Mesenchymal stem cell (in vitro differentiated cells and primary cell): ENCODE measurements at regions not wholly inside any gene's neighbourhood (a gene's known extent, or its start where the extent isn't known, plus 50 kb on each side); places are given as distances from the start of the nearest gene placed in this dataset.

Experiments used
- DNase-seq: peaks from one replicate; pipeline ENCODE4 v3.0.0-alpha.2; 2013
- H2AFZ ChIP-seq: one replicate; pipeline ENCODE4 v1.6.1; 2013; ENCODE audit warnings: low read depth, mild to moderate bottlenecking, control low read depth, inconsistent platforms, low read length, moderate library complexity
- H2AK5ac ChIP-seq: 2 replicates; pipeline ENCODE4 v1.6.1; 2013; ENCODE audit warnings: low read length, moderate library complexity, mild to moderate bottlenecking, inconsistent platforms; ENCODE audit not compliant: severe bottlenecking
- H2BK120ac ChIP-seq: one replicate; pipeline ENCODE4 v1.6.1; 2013; ENCODE audit warnings: low read depth, mild to moderate bottlenecking, inconsistent platforms, low read length, moderate library complexity
- H2BK12ac ChIP-seq, 2 experiments: one replicate each; pipeline ENCODE4 v1.6.1; 2013; ENCODE audit warnings: inconsistent platforms in 2 of 2, low read length in 2 of 2, mild to moderate bottlenecking in 2 of 2, moderate library complexity in 2 of 2, control low read depth in 1 of 2
- H2BK15ac ChIP-seq: one replicate; pipeline ENCODE4 v1.6.1; 2013; ENCODE audit warnings: mild to moderate bottlenecking, low read depth, inconsistent platforms; ENCODE audit not compliant: poor library complexity, severe bottlenecking
- H2BK5ac ChIP-seq: 2 replicates; pipeline ENCODE4 v1.6.1; 2013; ENCODE audit warnings: low read depth, mild to moderate bottlenecking, low read length, control low read depth, inconsistent platforms; ENCODE audit not compliant: poor library complexity, severe bottlenecking
- H3K14ac ChIP-seq, 2 experiments: one replicate each; pipeline ENCODE4 v1.6.1; 2013; ENCODE audit warnings: inconsistent platforms in 2 of 2, low read length in 2 of 2, control low read depth in 1 of 2, mild to moderate bottlenecking in 1 of 2, moderate library complexity in 1 of 2
- H3K18ac ChIP-seq, 2 experiments: one replicate each; pipeline ENCODE4 v1.6.1; 2013; ENCODE audit warnings: inconsistent platforms in 2 of 2, low read length in 2 of 2, control low read depth in 1 of 2, low read depth in 1 of 2, mild to moderate bottlenecking in 1 of 2
- H3K23ac ChIP-seq, 2 experiments: one replicate each; pipeline ENCODE4 v1.6.1; 2013; ENCODE audit warnings: inconsistent platforms in 2 of 2, low read length in 2 of 2, mild to moderate bottlenecking in 2 of 2, moderate library complexity in 2 of 2, control low read depth in 1 of 2
- H3K27ac ChIP-seq: 2 replicates; pipeline ENCODE4 v1.5.1; 2013; ENCODE audit warnings: mild to moderate bottlenecking, moderate library complexity, low read length, control low read depth, inconsistent platforms; ENCODE audit not compliant: poor library complexity, severe bottlenecking
- H3K27me3 ChIP-seq, 2 experiments: 2 replicates each; pipeline versions ENCODE4 v1.6.1 to v1.7.0; 2013; ENCODE audit warnings: low read length in 2 of 2, mild to moderate bottlenecking in 2 of 2, moderate library complexity in 2 of 2, control low read depth in 1 of 2, inconsistent platforms in 1 of 2; ENCODE audit not compliant: control insufficient read depth in 1 of 2, insufficient read depth in 1 of 2
- H3K36me3 ChIP-seq, 2 experiments: 2 replicates each; pipeline versions ENCODE4 v1.6.1 to v1.7.0; 2013; ENCODE audit warnings: low read length in 2 of 2, control low read depth in 1 of 2, inconsistent platforms in 1 of 2, low read depth in 1 of 2, mild to moderate bottlenecking in 1 of 2; ENCODE audit not compliant: insufficient read depth in 2 of 2, control insufficient read depth in 1 of 2
- H3K4ac ChIP-seq, 2 experiments: one replicate each; pipeline ENCODE4 v1.6.1; 2013; ENCODE audit warnings: inconsistent platforms in 2 of 2, low read length in 2 of 2, mild to moderate bottlenecking in 2 of 2, moderate library complexity in 2 of 2, control low read depth in 1 of 2, low read depth in 1 of 2
- H3K4me1 ChIP-seq: 2 replicates; pipeline ENCODE4 v1.6.1; 2013; ENCODE audit warnings: low read depth, low read length, control low read depth; ENCODE audit not compliant: control insufficient read depth, insufficient read depth
- H3K4me2 ChIP-seq: 2 replicates; pipeline ENCODE4 v1.6.1; 2013; ENCODE audit warnings: low read length, mild to moderate bottlenecking, inconsistent platforms; ENCODE audit not compliant: poor library complexity, severe bottlenecking
- H3K4me3 ChIP-seq, 2 experiments: 2 replicates each; pipeline versions ENCODE4 v1.5.1 to v1.7.0; 2013; ENCODE audit warnings: low read length in 2 of 2, mild to moderate bottlenecking in 2 of 2, control low read depth in 1 of 2, low read depth in 1 of 2; ENCODE audit not compliant: insufficient read depth in 1 of 2
- H3K79me1 ChIP-seq: replicated peaks from 2 replicates; pipeline ENCODE4 v1.6.1; 2013; ENCODE audit warnings: mild to moderate bottlenecking, control low read depth, low read length, inconsistent platforms; ENCODE audit not compliant: poor library complexity, severe bottlenecking
- H3K9ac ChIP-seq: 2 replicates; pipeline ENCODE4 v1.7.0; 2013; ENCODE audit warnings: mild to moderate bottlenecking, low read length, moderate library complexity
- H3K9me3 ChIP-seq: 2 replicates; pipeline ENCODE4 v1.7.0; 2013; ENCODE audit warnings: mild to moderate bottlenecking, low read length; ENCODE audit not compliant: control insufficient read depth
- H4K8ac ChIP-seq: one replicate; pipeline ENCODE4 v1.6.1; 2013; ENCODE audit warnings: inconsistent platforms, mild to moderate bottlenecking, low read length, moderate library complexity
- H4K91ac ChIP-seq: one replicate; pipeline ENCODE4 v1.6.1; 2013; ENCODE audit warnings: mild to moderate bottlenecking, low read length, inconsistent platforms
- WGBS: methylation state at CpG from one replicate; pipeline ENCODE4 v1.1.7; 2013; ENCODE audit warnings: mixed read lengths; 5-methylcytosine and 5-hydroxymethylcytosine counted together

DNA sequence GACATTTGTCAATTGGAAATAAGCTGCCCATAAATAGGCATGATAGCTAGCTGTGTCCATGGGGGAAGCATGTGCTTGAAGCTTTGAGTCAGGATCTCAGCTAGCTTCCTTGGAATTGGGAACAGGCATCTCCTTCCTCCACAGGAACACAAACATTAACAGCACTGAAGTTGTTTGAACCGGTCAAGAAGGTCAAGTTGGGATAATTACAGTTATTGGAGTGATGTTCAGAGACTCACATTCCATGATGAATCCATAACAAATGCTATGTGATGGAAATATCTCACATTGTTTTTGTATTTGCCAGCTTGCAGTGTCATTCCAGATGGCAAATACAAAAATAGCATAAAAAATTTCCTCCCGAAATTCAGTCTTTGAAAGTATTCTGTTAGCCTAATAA is 347.6 kb upstream of the SMIM21 start:
- Histone ChIP-seq H3K9ac (no peak overlapping the region), H2AFZ (no peak overlapping the region), H4K91ac (no peak overlapping the region), H3K4me2 (no peak overlapping the region), H3K4ac (no peak overlapping the region), H3K27ac (no peak overlapping the region), H3K79me1 (no peaks in the 10 kb centered on the region), H3K4me3 (no peak overlapping the region), H2BK15ac (no peak overlapping the region), H2BK5ac (no peak overlapping the region), H3K36me3 (no peaks in the 10 kb centered on the region), H2AK5ac (no peak overlapping the region), H2BK120ac (no peak overlapping the region), H3K4me1 (no peaks in the 10 kb centered on the region), H3K23ac (no peak overlapping the region), H3K27me3 (no peaks in the 10 kb centered on the region), H3K14ac (no peak overlapping the region), H4K8ac (no peak overlapping the region), H3K9me3 (no peaks in the 10 kb centered on the region), H2BK12ac (no peak overlapping the region), H3K18ac (no peak overlapping the region)
- WGBS: 0% methylated on average over 1 of the region's 2 CpGs
- no peak for DNase-seq

- Histone ChIP-seq H3K14ac (no peak overlapping the region), H3K23ac (no peak overlapping the region), H2BK12ac (no peak overlapping the region), H2AFZ (no peak overlapping the region), H3K18ac (no peak overlapping the region), H3K4me1 (no peaks in the 10 kb centered on the region), H3K9ac (no peak overlapping the region), H3K36me3 (no peaks in the 10 kb centered on the region), H3K4me2 (no peak overlapping the region), H3K27me3 (no peaks in the 10 kb centered on the region), H3K79me1 (no peaks in the 10 kb centered on the region), H2BK120ac (no peak overlapping the region), H4K8ac (no peak overlapping the region), H3K27ac (no peak overlapping the region), H3K9me3 (no peaks in the 10 kb centered on the region), H4K91ac (no peak overlapping the region), H2BK15ac (no peak overlapping the region), H3K4ac (no peak overlapping the region), H3K4me3 (no peak overlapping the region), H2AK5ac (no peak overlapping the region), H2BK5ac (no peak overlapping the region)
- DNase-seq: no peak
- 100% methylated on average over 2 of the region's 3 CpGs for WGBS
Observed at GRCh38 chr18:75773618-75774017, 346.1 kb upstream of the SMIM21 start.

DNA sequence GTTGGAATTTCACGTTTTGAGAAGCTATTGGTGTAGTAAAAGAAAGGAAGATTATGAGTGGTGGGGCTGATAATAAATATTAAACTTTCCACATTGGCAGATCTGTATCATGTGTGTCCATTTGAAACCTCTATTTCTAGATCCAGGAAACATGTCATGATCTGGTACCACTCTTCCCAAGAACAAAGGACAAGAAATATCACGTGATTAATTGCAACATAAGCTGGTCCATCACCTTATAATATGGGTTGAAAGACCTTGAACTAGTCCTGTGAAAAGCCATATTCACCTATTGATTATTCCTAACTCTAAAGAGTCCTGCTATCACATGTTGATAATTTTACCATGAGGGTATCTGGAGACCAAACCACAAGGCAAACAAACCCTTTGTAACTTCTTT is 335.3 kb upstream of the SMIM21 start:
- H3K36me3 ChIP-seq: no peaks in the 10 kb centered on the region
- H2BK120ac ChIP-seq: no peak overlapping the region
- no peak overlapping the region for H2AFZ ChIP-seq
- no peak overlapping the region for H3K27ac ChIP-seq
- H3K23ac ChIP-seq: no peak overlapping the region
- no peaks in the 10 kb centered on the region for H3K4me1 ChIP-seq
- no peak overlapping the region for H3K18ac ChIP-seq
- no peaks in the 10 kb centered on the region for H3K27me3 ChIP-seq
- H4K91ac ChIP-seq: no peak overlapping the region
- no peak overlapping the region for H3K4me3 ChIP-seq
- no peak overlapping the region for H4K8ac ChIP-seq
- H3K14ac ChIP-seq: no peak overlapping the region
- no peak for DNase-seq
- no peak overlapping the region for H3K9ac ChIP-seq
- no peaks in the 10 kb centered on the region for H3K9me3 ChIP-seq
- no peak overlapping the region for H2BK5ac ChIP-seq
- no peak overlapping the region for H3K4ac ChIP-seq
- H2BK12ac ChIP-seq: no peak overlapping the region
- H2BK15ac ChIP-seq: no peak overlapping the region
- no peak overlapping the region for H3K4me2 ChIP-seq
- 83% methylated on average over 2 of the region's 2 CpGs for WGBS
- H3K79me1 ChIP-seq: no peaks in the 10 kb centered on the region
- H2AK5ac ChIP-seq: no peak overlapping the region

DNA sequence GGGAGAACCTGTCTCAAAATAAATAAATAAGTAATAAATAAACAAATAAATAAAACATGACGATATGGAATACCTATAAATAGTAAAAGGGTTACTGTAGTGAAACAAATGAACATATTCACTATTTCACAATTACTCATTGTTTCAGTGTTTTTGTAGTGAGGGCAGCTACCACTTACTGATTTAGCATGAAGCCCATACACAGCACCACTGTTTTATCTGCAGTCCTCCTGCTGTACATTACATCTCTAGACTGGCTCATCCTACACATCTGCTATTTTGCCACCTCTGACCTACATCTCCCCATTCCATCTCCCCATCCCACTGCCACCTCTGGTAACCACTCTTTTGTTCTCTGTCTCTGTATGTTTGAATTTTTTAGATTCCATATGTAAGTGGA is 332.7 kb upstream of the SMIM21 start:
- Histone ChIP-seq H3K27ac (no peak overlapping the region), H3K36me3 (no peaks in the 10 kb centered on the region), H2BK120ac (no peak overlapping the region), H3K27me3 (no peaks in the 10 kb centered on the region), H2BK15ac (no peak overlapping the region), H3K9ac (no peak overlapping the region), H3K4me2 (no peak overlapping the region), H4K91ac (no peak overlapping the region), H3K14ac (no peak overlapping the region), H3K18ac (no peak overlapping the region), H3K9me3 (no peaks in the 10 kb centered on the region), H3K79me1 (no peaks in the 10 kb centered on the region), H2BK12ac (no peak overlapping the region), H2AFZ (no peak overlapping the region), H3K23ac (no peak overlapping the region), H2AK5ac (no peak overlapping the region), H3K4me3 (no peak overlapping the region), H3K4ac (no peak overlapping the region), H3K4me1 (no peaks in the 10 kb centered on the region), H2BK5ac (no peak overlapping the region), H4K8ac (no peak overlapping the region)
- WGBS: no CpG with 5 or more reads among the region's 1 CpG
- no peak for DNase-seq
